Panc1 (cell line): ENCODE measurements at regions not wholly inside any gene's neighbourhood (a gene's known extent, or its start where the extent isn't known, plus 50 kb on each side); places are given as distances from the start of the nearest gene placed in this dataset.

Experiments used
- ATAC-seq: fragments of 200-7000 bp; cut with Tn5 transposase; 2 replicates; pipeline ENCODE4 v1.9.1; 2020; ENCODE audit warnings: mild to moderate bottlenecking, moderate library complexity
- BruUV-seq: library from RNA; stranded (reverse); fragments of 400-500 nt; replicated peaks from 2 replicates; lab custom pipeline; 2021; lab: Mats Ljungman, UMichigan
- CTCF ChIA-PET: fragments of 300-600 bp; sonication (Branson Sonifier 250); formaldehyde crosslinking; loops from one replicate; lab custom pipeline; 2022; ENCODE audit warnings: antibody characterized with exemption; lab: Charles Lee
- POLR2A ChIA-PET: fragments of 300-600 bp; sonication (Branson Sonifier 250); formaldehyde crosslinking; loops from one replicate; lab custom pipeline; 2022; ENCODE audit warnings: antibody characterized with exemption; lab: Charles Lee
- DNase-seq: peaks from one replicate; pipeline ENCODE4 v3.0.0-alpha.2; 2010; ENCODE audit warnings: low read depth, low spot score
- H3K27ac ChIP-seq: 2 replicates; pipeline ENCODE4 v1.5.1; 2011; ENCODE audit warnings: mild to moderate bottlenecking, low read length, inconsistent platforms
- H3K27me3 ChIP-seq: fragments of 200-500 bp; sonication (Bioruptor generic); 2 replicates; pipeline ENCODE4 v1.6.0; 2014; ENCODE audit warnings: low read length, inconsistent platforms; ENCODE audit not compliant: control insufficient read depth, insufficient read depth
- H3K36me3 ChIP-seq: fragments of 200-500 bp; sonication (Bioruptor generic); 2 replicates; pipeline ENCODE4 v1.5.1; 2014; ENCODE audit warnings: inconsistent platforms, mild to moderate bottlenecking, low read length, moderate library complexity; ENCODE audit not compliant: control insufficient read depth, insufficient read depth
- H3K4me1 ChIP-seq: 2 replicates; pipeline ENCODE4 v1.5.1; 2011; ENCODE audit warnings: inconsistent platforms, mild to moderate bottlenecking, low read length, moderate library complexity; ENCODE audit not compliant: control insufficient read depth, insufficient read depth
- H3K4me3 ChIP-seq, 2 experiments: 2 replicates each; pipeline ENCODE4 v1.5.1; 2011 to 2012; ENCODE audit warnings: low read depth in 2 of 2, low read length in 2 of 2, mild to moderate bottlenecking in 2 of 2, inconsistent platforms in 1 of 2, moderate library complexity in 1 of 2
- H3K9me3 ChIP-seq: fragments of 200-500 bp; sonication (Bioruptor generic); 2 replicates; pipeline ENCODE4 v1.5.1; 2014; ENCODE audit warnings: low read depth, mild to moderate bottlenecking, inconsistent platforms, low read length, moderate library complexity; ENCODE audit not compliant: control insufficient read depth, insufficient read depth
- POLR2AphosphoS5 ChIP-seq: IDR thresholded peaks from 2 replicates; pipeline ENCODE4 v1.6.1; 2012; ENCODE audit warnings: mild to moderate bottlenecking, low read depth, low read length, moderate library complexity
- SIN3A ChIP-seq: IDR thresholded peaks from 2 replicates; pipeline ENCODE4 v1.6.1; 2012; ENCODE audit warnings: low read depth, mild to moderate bottlenecking, low read length, moderate library complexity, borderline replicate concordance; ENCODE audit not compliant: insufficient read depth
- TCF7L2 ChIP-seq: IDR thresholded peaks from 2 replicates; pipeline ENCODE4 v1.6.1; 2011; ENCODE audit warnings: mild to moderate bottlenecking, low read depth, low read length, inconsistent platforms
- in situ Hi-C: cut with HindIII; loops from 2 replicates; pipeline ENCODE4 v1.10.0; 2016; ENCODE audit warnings: low sequenced_read_pairs, low pct_unique_long_range_greater_than_20kb
- intact Hi-C: fragments of 100-400 bp; cut with micrococcal nuclease; formaldehyde crosslinking; loops from one replicate; pipeline ENCODE4 v1.10.0; 2022; ENCODE audit not compliant: unreplicated experiment
- TF ChIP-seq, protein P1 (sequence below): fragments of 450-650 bp; IDR thresholded peaks from 2 replicates; pipeline ENCODE4 v1.5.1; 2017; ENCODE audit warnings: mild to moderate bottlenecking
- TF ChIP-seq, protein P2 (sequence below), 2 experiments: IDR thresholded peaks; 2 replicates each; pipeline ENCODE4 v1.6.1; 2011 to 2012; ENCODE audit warnings: low read depth in 2 of 2, control low read depth in 1 of 2, low read length in 1 of 2, mild to moderate bottlenecking in 1 of 2, moderate library complexity in 1 of 2; ENCODE audit not compliant: insufficient read depth in 1 of 2

GRCh38 chr20:22805219-22805618, 220.8 kb upstream of the FOXA2 start:
- intact Hi-C loops (no loop called here), in situ Hi-C loops (no loop called here)
- TF ChIP-seq, protein P1, sequence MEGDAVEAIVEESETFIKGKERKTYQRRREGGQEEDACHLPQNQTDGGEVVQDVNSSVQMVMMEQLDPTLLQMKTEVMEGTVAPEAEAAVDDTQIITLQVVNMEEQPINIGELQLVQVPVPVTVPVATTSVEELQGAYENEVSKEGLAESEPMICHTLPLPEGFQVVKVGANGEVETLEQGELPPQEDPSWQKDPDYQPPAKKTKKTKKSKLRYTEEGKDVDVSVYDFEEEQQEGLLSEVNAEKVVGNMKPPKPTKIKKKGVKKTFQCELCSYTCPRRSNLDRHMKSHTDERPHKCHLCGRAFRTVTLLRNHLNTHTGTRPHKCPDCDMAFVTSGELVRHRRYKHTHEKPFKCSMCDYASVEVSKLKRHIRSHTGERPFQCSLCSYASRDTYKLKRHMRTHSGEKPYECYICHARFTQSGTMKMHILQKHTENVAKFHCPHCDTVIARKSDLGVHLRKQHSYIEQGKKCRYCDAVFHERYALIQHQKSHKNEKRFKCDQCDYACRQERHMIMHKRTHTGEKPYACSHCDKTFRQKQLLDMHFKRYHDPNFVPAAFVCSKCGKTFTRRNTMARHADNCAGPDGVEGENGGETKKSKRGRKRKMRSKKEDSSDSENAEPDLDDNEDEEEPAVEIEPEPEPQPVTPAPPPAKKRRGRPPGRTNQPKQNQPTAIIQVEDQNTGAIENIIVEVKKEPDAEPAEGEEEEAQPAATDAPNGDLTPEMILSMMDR: no peak
- TF ChIP-seq, protein P2, sequence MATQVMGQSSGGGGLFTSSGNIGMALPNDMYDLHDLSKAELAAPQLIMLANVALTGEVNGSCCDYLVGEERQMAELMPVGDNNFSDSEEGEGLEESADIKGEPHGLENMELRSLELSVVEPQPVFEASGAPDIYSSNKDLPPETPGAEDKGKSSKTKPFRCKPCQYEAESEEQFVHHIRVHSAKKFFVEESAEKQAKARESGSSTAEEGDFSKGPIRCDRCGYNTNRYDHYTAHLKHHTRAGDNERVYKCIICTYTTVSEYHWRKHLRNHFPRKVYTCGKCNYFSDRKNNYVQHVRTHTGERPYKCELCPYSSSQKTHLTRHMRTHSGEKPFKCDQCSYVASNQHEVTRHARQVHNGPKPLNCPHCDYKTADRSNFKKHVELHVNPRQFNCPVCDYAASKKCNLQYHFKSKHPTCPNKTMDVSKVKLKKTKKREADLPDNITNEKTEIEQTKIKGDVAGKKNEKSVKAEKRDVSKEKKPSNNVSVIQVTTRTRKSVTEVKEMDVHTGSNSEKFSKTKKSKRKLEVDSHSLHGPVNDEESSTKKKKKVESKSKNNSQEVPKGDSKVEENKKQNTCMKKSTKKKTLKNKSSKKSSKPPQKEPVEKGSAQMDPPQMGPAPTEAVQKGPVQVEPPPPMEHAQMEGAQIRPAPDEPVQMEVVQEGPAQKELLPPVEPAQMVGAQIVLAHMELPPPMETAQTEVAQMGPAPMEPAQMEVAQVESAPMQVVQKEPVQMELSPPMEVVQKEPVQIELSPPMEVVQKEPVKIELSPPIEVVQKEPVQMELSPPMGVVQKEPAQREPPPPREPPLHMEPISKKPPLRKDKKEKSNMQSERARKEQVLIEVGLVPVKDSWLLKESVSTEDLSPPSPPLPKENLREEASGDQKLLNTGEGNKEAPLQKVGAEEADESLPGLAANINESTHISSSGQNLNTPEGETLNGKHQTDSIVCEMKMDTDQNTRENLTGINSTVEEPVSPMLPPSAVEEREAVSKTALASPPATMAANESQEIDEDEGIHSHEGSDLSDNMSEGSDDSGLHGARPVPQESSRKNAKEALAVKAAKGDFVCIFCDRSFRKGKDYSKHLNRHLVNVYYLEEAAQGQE (IDR thresholded peaks at IDR 0.05; ENCODE audit: insufficient read depth in 1 of 2, low read depth in 2 of 2, low read length in 1 of 2): peak; percentile 60 to 79
- Histone ChIP-seq H3K4me3 (no peak overlapping the region), H3K27ac (no peak overlapping the region), H3K36me3 (no peaks in the 10 kb centered on the region), H3K4me1 (no peaks in the 10 kb centered on the region), H3K9me3 (no peaks in the 10 kb centered on the region), H3K27me3 (no peaks in the 10 kb centered on the region; the same call in 1 of the 2 replicates)
- no peak for DNase-seq
- ChIA-PET POLR2A (no interaction called here), CTCF (no interaction called here)
- ATAC-seq: no peak
- BruUV-seq: no TSS peak

DNA sequence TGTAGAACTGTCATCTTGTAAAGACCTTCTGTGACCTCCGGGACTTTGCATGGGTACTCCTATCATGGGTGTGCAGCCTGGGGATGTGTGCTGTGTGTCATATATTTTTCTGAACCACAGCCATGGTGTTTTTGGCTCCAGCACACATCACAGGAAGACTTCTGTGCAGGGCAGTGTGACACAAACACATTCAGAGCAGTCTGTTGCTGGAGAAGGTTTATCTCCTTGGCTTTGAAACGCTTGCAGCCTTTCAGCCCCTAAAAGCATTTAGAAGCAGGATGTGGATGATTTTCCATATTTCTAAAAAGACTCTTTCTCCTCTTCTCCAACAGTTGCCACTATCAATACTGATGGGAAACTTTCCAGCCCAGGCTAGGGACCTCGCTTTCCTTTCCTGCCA, 221.6 kb upstream of the FOXA2 start:
- POLR2A ChIA-PET: no interaction called here
- H3K27ac ChIP-seq: no peak overlapping the region

More for the DNA sequence above, 221.6 kb upstream of the FOXA2 start:
- Histone ChIP-seq H3K27me3 (no peaks in the 10 kb centered on the region; the same call in 1 of the 2 replicates), H3K4me1 (no peaks in the 10 kb centered on the region), H3K36me3 (no peaks in the 10 kb centered on the region), H3K9me3 (no peaks in the 10 kb centered on the region), H3K4me3 (no peak overlapping the region)
- BruUV-seq: no TSS peak
- DNase-seq (no peak), ATAC-seq (no peak)
- in situ Hi-C loops (no loop called here), intact Hi-C loops (no loop called here)
- CTCF ChIA-PET: no interaction called here
- TF ChIP-seq, protein P2 (IDR thresholded peaks at IDR 0.05; ENCODE audit: insufficient read depth in 1 of 2, low read depth in 2 of 2, low read length in 1 of 2): no peak
- TF ChIP-seq, protein P1: no peak
- TF ChIP-seq SIN3A: no peak
- no peak for TF ChIP-seq POLR2AphosphoS5
- TF ChIP-seq TCF7L2: no peak
